Uterus (tissue), 3 donors: ENCODE measurements at regions not wholly inside any gene's neighbourhood (a gene's known extent, or its start where the extent isn't known, plus 50 kb on each side); places are given as distances from the start of the nearest gene placed in this dataset.

Experiments
- DNase-seq, 2 donors: peaks; one replicate each; pipeline ENCODE4 v3.0.0-alpha.2; 2019 to 2020
- H3K27ac ChIP-seq, 2 donors: fragments of 200-600 bp; sonication (generic); 1 replicate in 1 of 2; 2 replicates in 1 of 2; pipeline ENCODE4 v1.5.1; 2016 to 2018
- H3K27me3 ChIP-seq, 2 donors: fragments of 200-600 bp; sonication (generic); one replicate each; pipeline ENCODE4 v1.5.1; 2018 to 2019; ENCODE audit warnings: control low read depth in 1 of 2
- H3K36me3 ChIP-seq, 2 donors: fragments of 200-600 bp; sonication (generic); one replicate each; pipeline ENCODE4 v1.5.1; 2019; ENCODE audit warnings: control low read depth in 1 of 2
- H3K4me1 ChIP-seq, 2 donors: fragments of 200-600 bp; sonication (generic); one replicate each; pipeline ENCODE4 v1.5.1; 2018 to 2019; ENCODE audit warnings: control low read depth in 1 of 2
- H3K4me3 ChIP-seq, 2 donors: fragments of 200-600 bp; sonication (generic); 1 replicate in 1 of 2; 2 replicates in 1 of 2; pipeline ENCODE4 v1.5.1; 2018 to 2019; ENCODE audit warnings: mild to moderate bottlenecking in 1 of 2
- H3K9me3 ChIP-seq, 2 donors: fragments of 200-600 bp; sonication (generic); one replicate each; pipeline ENCODE4 v1.5.1; 2019; ENCODE audit warnings: control low read depth in 1 of 2
- POLR2A ChIP-seq, 2 donors: fragments of 450-650 bp; IDR thresholded peaks; one replicate each; pipeline ENCODE4 v1.6.1; 2016; ENCODE audit warnings: antibody characterized with exemption in 2 of 2, mild to moderate bottlenecking in 1 of 2, moderate library complexity in 1 of 2
- intact Hi-C: fragments of 100-400 bp; cut with DNase I; formaldehyde crosslinking; loops from one replicate; pipeline ENCODE4 v1.15.1; 2023; ENCODE audit warnings: low total_unique reads
- TF ChIP-seq, protein P1 (sequence below), 4 experiments: fragments of 200-600 bp in 2 of 4; fragments of 450-650 bp in 2 of 4; sonication (generic) in 2 of 4; IDR thresholded peaks; one replicate each; pipeline ENCODE4 v1.5.1; 2016 to 2019; ENCODE audit warnings: antibody characterized with exemption in 4 of 4, mild to moderate bottlenecking in 2 of 4, moderate library complexity in 1 of 4
- donor health status: DM: yes; HTN: yes; CAD: no.

DNA sequence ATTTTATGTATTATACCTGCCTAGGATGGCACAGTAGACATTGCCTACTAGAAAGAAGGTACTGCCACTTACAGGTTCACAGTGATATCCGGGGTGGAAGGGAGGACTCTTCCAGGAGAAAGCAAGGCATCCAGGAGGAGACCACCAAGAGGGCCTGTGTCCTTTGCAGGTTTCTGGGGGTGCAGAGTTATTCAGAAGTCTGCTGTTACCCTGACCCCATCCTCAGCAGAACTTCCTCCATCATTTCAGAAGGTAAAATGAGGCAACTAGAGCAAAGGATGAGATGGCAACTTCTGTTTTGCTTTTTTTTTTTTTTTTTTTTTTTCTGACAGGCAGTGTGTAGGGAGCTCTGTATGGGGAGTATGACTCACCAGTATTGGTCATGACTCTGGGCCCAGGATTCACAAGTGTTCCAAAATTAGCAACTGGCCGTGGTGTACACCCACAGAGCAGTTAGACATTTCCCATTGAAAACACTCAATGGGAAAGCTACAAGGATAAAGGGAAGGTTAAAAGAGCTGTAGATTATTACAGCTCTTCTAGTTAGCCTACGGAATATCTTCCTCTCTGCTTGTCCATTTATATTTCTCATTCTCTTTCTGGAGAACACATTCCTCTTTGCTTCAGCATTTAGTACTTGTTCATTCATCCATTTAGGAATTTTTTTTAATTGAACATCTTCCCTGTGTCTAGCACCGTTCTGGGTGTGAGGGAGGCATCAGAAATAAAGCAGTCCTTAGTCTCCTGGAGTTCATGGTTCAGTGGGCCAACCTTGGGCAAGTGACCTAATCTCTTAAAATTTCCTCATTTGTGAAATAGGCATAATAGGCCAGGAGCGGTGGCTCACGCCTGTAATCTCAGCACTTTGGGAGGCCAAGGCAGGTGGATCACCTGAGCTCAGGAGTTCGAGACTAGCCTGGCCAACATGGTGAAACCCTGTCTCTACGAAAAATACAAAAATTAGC, 50.5 kb upstream of the PPP2R5A start:
- no peaks in the 10 kb centered on the region for H3K9me3 ChIP-seq
- no peak overlapping the region for H3K4me3 ChIP-seq
- H3K27me3 ChIP-seq, result no peaks in the 10 kb centered on the region
- intact Hi-C loops, result no loop called here
- no peaks in the 10 kb centered on the region for H3K36me3 ChIP-seq
- peaks cover 0 to 3% of the 10 kb centered on the region in 2 donors for H3K4me1 ChIP-seq
- peak; percentile 45 to 75 for DNase-seq
- peak overlapping the region; percentile 48 to 77 for H3K27ac ChIP-seq
- TF ChIP-seq, protein P1, sequence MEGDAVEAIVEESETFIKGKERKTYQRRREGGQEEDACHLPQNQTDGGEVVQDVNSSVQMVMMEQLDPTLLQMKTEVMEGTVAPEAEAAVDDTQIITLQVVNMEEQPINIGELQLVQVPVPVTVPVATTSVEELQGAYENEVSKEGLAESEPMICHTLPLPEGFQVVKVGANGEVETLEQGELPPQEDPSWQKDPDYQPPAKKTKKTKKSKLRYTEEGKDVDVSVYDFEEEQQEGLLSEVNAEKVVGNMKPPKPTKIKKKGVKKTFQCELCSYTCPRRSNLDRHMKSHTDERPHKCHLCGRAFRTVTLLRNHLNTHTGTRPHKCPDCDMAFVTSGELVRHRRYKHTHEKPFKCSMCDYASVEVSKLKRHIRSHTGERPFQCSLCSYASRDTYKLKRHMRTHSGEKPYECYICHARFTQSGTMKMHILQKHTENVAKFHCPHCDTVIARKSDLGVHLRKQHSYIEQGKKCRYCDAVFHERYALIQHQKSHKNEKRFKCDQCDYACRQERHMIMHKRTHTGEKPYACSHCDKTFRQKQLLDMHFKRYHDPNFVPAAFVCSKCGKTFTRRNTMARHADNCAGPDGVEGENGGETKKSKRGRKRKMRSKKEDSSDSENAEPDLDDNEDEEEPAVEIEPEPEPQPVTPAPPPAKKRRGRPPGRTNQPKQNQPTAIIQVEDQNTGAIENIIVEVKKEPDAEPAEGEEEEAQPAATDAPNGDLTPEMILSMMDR (IDR thresholded peaks at IDR 0.05), result no peak
- no peak for TF ChIP-seq POLR2A (IDR thresholded peaks at IDR 0.05)
